ENCODE measurements at regions not wholly inside any gene's neighbourhood (a gene's known extent, or its start where the extent isn't known, plus 50 kb on each side); places are given as distances from the start of the nearest gene placed in this dataset.

GRCh38 chr16:59566446-59566845 is 832.3 kb upstream of the GOT2 start:
- CTCF ChIA-PET, result interaction anchor here (0.6 to 1.2 kb wide), 2 partner anchors 13 to 916 kb away, joined by 3 read pairs; no protein-coding TSS in a partner anchor
- no peak overlapping the region for H3K4me2 ChIP-seq
- H3K4me3 ChIP-seq, result no peak overlapping the region
- POLR2A ChIA-PET, result no interaction called here
- no peaks in the 10 kb centered on the region for H3K4me1 ChIP-seq
- TF ChIP-seq NR3C1 (IDR thresholded peaks at IDR 0.05) (no peak), SMC3 (IDR thresholded peaks at IDR 0.05) (no peak), ZSCAN20 (CRISPR knock-in tag; IDR thresholded peaks at IDR 0.05) (no peak), MAZ (IDR thresholded peaks at IDR 0.05; ENCODE audit: borderline replicate concordance, low read depth, low read length) (no peak)
- H3K9me3 ChIP-seq, result peaks cover 13% of the 10 kb centered on the region; the same call in 1 of the 3 replicates
- no peak for DNase-seq (ENCODE audit: low read depth in 1 of 2, low spot score in 1 of 2)
- no peak for FAIRE-seq
- ATAC-seq, result no peak
- H3K27ac ChIP-seq, result no peak overlapping the region

DNA sequence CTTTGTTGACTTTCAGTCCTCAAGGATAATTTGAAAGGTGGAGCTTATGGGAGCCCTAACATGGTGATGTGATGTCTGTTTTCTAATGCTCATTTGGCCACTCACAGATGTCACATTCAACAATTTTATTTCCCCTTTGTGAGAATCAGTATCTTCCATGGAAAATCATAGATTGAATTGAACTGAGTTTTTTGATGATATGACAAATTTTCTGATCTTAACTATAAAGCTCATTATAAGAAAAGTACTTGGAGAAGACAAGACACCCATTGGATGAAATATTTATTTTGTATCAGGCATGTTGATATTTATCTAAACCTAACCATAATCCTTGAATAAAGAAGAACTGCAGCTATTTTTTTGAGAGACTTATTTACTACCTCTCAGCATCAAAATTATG is 824.6 kb upstream of the GOT2 start:
- Histone ChIP-seq H3K27ac (no peak overlapping the region), H3K4me3 (no peak overlapping the region), H3K9me3 (no peaks in the 10 kb centered on the region), H3K4me1 (0 out of 3 replicates have a peak, but pooled peaks cover 4% of the 10 kb centered on the region), H3K4me2 (no peak overlapping the region)
- FAIRE-seq (no peak), ATAC-seq (no peak), DNase-seq (ENCODE audit: low read depth in 1 of 2, low spot score in 1 of 2) (no peak)
- TF ChIP-seq MAFK (IDR thresholded peaks at IDR 0.05; ENCODE audit: partially characterized antibody) (peak; percentile 91), EHF (CRISPR knock-in tag; IDR thresholded peaks at IDR 0.05) (no peak)
- POLR2A ChIA-PET, result interaction anchor here (0.7 kb wide), 1 partner anchor 15 kb away, joined by 4 read pairs; no protein-coding TSS in a partner anchor
- CTCF ChIA-PET, result no interaction called here

GRCh38 chr16:59552164-59552563 is 818.0 kb upstream of the GOT2 start:
- no peak for FAIRE-seq
- Histone ChIP-seq H3K4me1 (0 out of 3 replicates have a peak, but pooled peaks cover 4% of the 10 kb centered on the region), H3K9me3 (no peaks in the 10 kb centered on the region), H3K4me3 (no peak overlapping the region), H3K27ac (peak overlapping the region in 1 of 2 experiments; percentile 50; a peak in 3 of 6 replicates), H3K4me2 (no peak overlapping the region)
- ATAC-seq, result no peak
- ChIA-PET CTCF (no interaction called here), POLR2A (no interaction called here)
- no peak for TF ChIP-seq PBX3 (IDR thresholded peaks at IDR 0.05)
- peak; percentile 70; the same call in 1 of the 2 replicates for TF ChIP-seq HOXB13 (CRISPR knock-in tag; IDR thresholded peaks at IDR 0.05; ENCODE audit: low read depth)
- no peak for TF ChIP-seq BHLHE40 (IDR thresholded peaks at IDR 0.05; ENCODE audit: low read depth, low read length)
- no peak for TF ChIP-seq CBX2 (IDR thresholded peaks at IDR 0.05; ENCODE audit: borderline replicate concordance, low read depth)
- TF ChIP-seq MAFK (IDR thresholded peaks at IDR 0.05; ENCODE audit: partially characterized antibody), result peak; percentile 62
- TF ChIP-seq NFE2L2 (conservative IDR thresholded peaks at IDR 0.05; ENCODE audit: low read length), result peak; percentile 56
- TF ChIP-seq RAD21 (conservative IDR thresholded peaks at IDR 0.05 in 1 of 2, IDR thresholded peaks at IDR 0.05 in 1 of 2), result no peak
- 70% methylated on average over 5 of the region's 5 CpGs for WGBS (ENCODE audit: missing lambda C conversion rate)
- DNase-seq (ENCODE audit: low read depth in 1 of 2, low spot score in 1 of 2), result peak in 1 of 2 experiments; percentile 14

DNA sequence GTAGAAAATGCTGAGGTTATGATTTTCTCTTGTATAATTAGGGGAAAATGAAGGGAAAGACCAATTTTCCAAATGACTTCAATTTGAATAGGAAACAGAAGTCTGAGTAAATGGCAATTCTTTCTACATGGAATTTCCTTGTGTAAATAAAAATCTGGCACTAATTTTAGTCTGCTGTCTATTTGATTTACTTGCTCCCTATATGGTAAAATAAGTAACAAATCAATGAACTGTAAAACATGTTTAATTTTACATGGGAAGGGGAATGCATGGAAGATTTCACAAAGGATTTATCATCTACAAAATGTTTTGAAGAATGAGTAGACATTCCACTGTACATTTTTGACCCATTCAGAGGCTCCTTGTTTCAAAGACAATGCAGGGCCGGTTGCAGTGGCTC is 811.6 kb upstream of the GOT2 start:
- POLR2A ChIA-PET, result no interaction called here
- FAIRE-seq, result no peak
- Histone ChIP-seq H3K4me3 (no peak overlapping the region), H3K4me1 (no peaks in the 10 kb centered on the region), H3K9me3 (no peaks in the 10 kb centered on the region), H3K27ac (no peak overlapping the region), H3K4me2 (no peak overlapping the region)
- DNase-seq (ENCODE audit: low read depth in 1 of 2, low spot score in 1 of 2), result no peak
- CTCF ChIA-PET, result no interaction called here
- TF ChIP-seq PHF8 (IDR thresholded peaks at IDR 0.05; ENCODE audit: borderline replicate concordance, low read depth) (no peak), MAFK (IDR thresholded peaks at IDR 0.05; ENCODE audit: partially characterized antibody) (peak; percentile 22)
- WGBS (ENCODE audit: missing lambda C conversion rate), result 73% methylated on average over 1 of the region's 1 CpG
- ATAC-seq, result no peak

GRCh38 chr16:59543641-59544040 is 809.5 kb upstream of the GOT2 start:
- TF ChIP-seq USF2 (IDR thresholded peaks at IDR 0.05), result no peak
- no peak for TF ChIP-seq HOXA7 (CRISPR knock-in tag; IDR thresholded peaks at IDR 0.05)
- TF ChIP-seq RAD21 (conservative IDR thresholded peaks at IDR 0.05 in 1 of 2, IDR thresholded peaks at IDR 0.05 in 1 of 2), result no peak
- TF ChIP-seq POLR2AphosphoS2 (conservative IDR thresholded peaks at IDR 0.05; ENCODE audit: low read length), result no peak
- TF ChIP-seq GATA3 (IDR thresholded peaks at IDR 0.05; ENCODE audit: borderline replicate concordance), result no peak
- TF ChIP-seq SREBF2 (IDR thresholded peaks at IDR 0.05), result no peak
- no peak for TF ChIP-seq HOXB13 (CRISPR knock-in tag; IDR thresholded peaks at IDR 0.05; ENCODE audit: low read depth)
- TF ChIP-seq REST (IDR thresholded peaks at IDR 0.05), result no peak
- TF ChIP-seq FOXS1 (CRISPR knock-in tag; IDR thresholded peaks at IDR 0.05), result no peak
- TF ChIP-seq CHD2 (IDR thresholded peaks at IDR 0.05; ENCODE audit: low read length, partially characterized antibody), result no peak
- no peak for TF ChIP-seq MAZ (IDR thresholded peaks at IDR 0.05; ENCODE audit: borderline replicate concordance, low read depth, low read length)
- TF ChIP-seq SMC3 (IDR thresholded peaks at IDR 0.05), result no peak
- TF ChIP-seq MAFK (IDR thresholded peaks at IDR 0.05; ENCODE audit: partially characterized antibody), result no peak
- TF ChIP-seq MYC (IDR thresholded peaks at IDR 0.05; ENCODE audit: borderline replicate concordance, low read length), result no peak
- TF ChIP-seq RCOR1 (IDR thresholded peaks at IDR 0.05; ENCODE audit: low read depth, low read length), result no peak

More at GRCh38 chr16:59543641-59544040, 809.5 kb upstream of the GOT2 start:
- ATAC-seq, result no peak
- no peak overlapping the region for H3K27ac ChIP-seq
- H3K4me1 ChIP-seq, result no peaks in the 10 kb centered on the region
- ChIA-PET POLR2A (no interaction called here), CTCF (no interaction called here)
- DNase-seq (ENCODE audit: low read depth in 1 of 2, low spot score in 1 of 2), result no peak
- FAIRE-seq, result no peak
- WGBS (ENCODE audit: missing lambda C conversion rate), result 56% methylated on average over 4 of the region's 4 CpGs
- H3K4me2 ChIP-seq, result no peak overlapping the region
- H3K4me3 ChIP-seq, result no peak overlapping the region
- no peaks in the 10 kb centered on the region for H3K9me3 ChIP-seq
